H9 (cell line): ENCODE measurements at regions not wholly inside any gene's neighbourhood (a gene's known extent, or its start where the extent isn't known, plus 50 kb on each side); places are given as distances from the start of the nearest gene placed in this dataset.

Experiments
- DNase-seq: peaks from one replicate; pipeline ENCODE4 v3.0.0-alpha.2; 2017
- H2AFZ ChIP-seq: one replicate; pipeline ENCODE4 v1.6.1; 2013; ENCODE audit warnings: mild to moderate bottlenecking, low read length, control low read depth, moderate library complexity
- H2AK5ac ChIP-seq: 2 replicates; pipeline ENCODE4 v1.6.1; 2013; ENCODE audit warnings: low read length, control low read depth, mixed read lengths; ENCODE audit not compliant: insufficient read length
- H2BK120ac ChIP-seq: one replicate; pipeline ENCODE4 v1.6.1; 2013; ENCODE audit warnings: low read depth, mild to moderate bottlenecking, low read length, control low read depth, inconsistent platforms; ENCODE audit not compliant: poor library complexity, severe bottlenecking
- H2BK12ac ChIP-seq: 2 replicates; pipeline ENCODE4 v1.6.1; 2013; ENCODE audit warnings: low read length, control low read depth, mixed read lengths, low read depth; ENCODE audit not compliant: insufficient read length
- H2BK15ac ChIP-seq: 2 replicates; pipeline ENCODE4 v1.6.1; 2013; ENCODE audit warnings: low read depth, low read length, control low read depth
- H2BK20ac ChIP-seq: one replicate; pipeline ENCODE4 v1.6.1; 2013; ENCODE audit warnings: low read depth, mild to moderate bottlenecking, low read length, control low read depth, inconsistent platforms; ENCODE audit not compliant: poor library complexity, severe bottlenecking
- H2BK5ac ChIP-seq: 2 replicates; pipeline ENCODE4 v1.6.1; 2013; ENCODE audit warnings: low read length, control low read depth, mixed read lengths; ENCODE audit not compliant: insufficient read length
- H3K14ac ChIP-seq: 2 replicates; pipeline ENCODE4 v1.6.1; 2013; ENCODE audit warnings: low read length, control low read depth; ENCODE audit not compliant: insufficient read depth
- H3K18ac ChIP-seq: 2 replicates; pipeline ENCODE4 v1.6.1; 2013; ENCODE audit warnings: low read depth, mild to moderate bottlenecking, mixed read lengths, low read length, control low read depth; ENCODE audit not compliant: insufficient read length
- H3K23ac ChIP-seq: 2 replicates; pipeline ENCODE4 v1.6.1; 2013; ENCODE audit warnings: low read length, control low read depth, mixed read lengths, low read depth; ENCODE audit not compliant: insufficient read length
- H3K23me2 ChIP-seq: 2 replicates; pipeline ENCODE4 v1.6.1; 2013; ENCODE audit warnings: low read depth, mild to moderate bottlenecking, mixed read lengths, low read length, control low read depth; ENCODE audit not compliant: insufficient read length, poor library complexity, severe bottlenecking
- H3K27ac ChIP-seq: 2 replicates; pipeline ENCODE4 v1.5.1; 2013; ENCODE audit warnings: low read length, control low read depth, mixed read lengths, low read depth; ENCODE audit not compliant: insufficient read length
- H3K27me3 ChIP-seq: 2 replicates; pipeline ENCODE4 v1.6.1; 2013; ENCODE audit warnings: low read length, control low read depth, inconsistent platforms; ENCODE audit not compliant: insufficient read depth
- H3K4ac ChIP-seq: 2 replicates; pipeline ENCODE4 v1.6.1; 2013; ENCODE audit warnings: low read depth, mild to moderate bottlenecking, control low read depth, inconsistent platforms, low read length, moderate library complexity
- H3K4me1 ChIP-seq: 2 replicates; pipeline ENCODE4 v1.6.1; 2013; ENCODE audit warnings: low read length, control low read depth, inconsistent platforms; ENCODE audit not compliant: insufficient read depth
- H3K4me2 ChIP-seq: 2 replicates; pipeline ENCODE4 v1.6.1; 2013; ENCODE audit warnings: low read length, control low read depth, mixed read lengths; ENCODE audit not compliant: insufficient read length, insufficient read depth
- H3K56ac ChIP-seq: 2 replicates; pipeline ENCODE4 v1.6.1; 2013; ENCODE audit warnings: low read depth, mild to moderate bottlenecking, mixed read lengths, low read length, control low read depth; ENCODE audit not compliant: insufficient read length
- H3K79me1 ChIP-seq: 2 replicates; pipeline ENCODE4 v1.6.1; 2013; ENCODE audit warnings: low read depth, mild to moderate bottlenecking, moderate library complexity, low read length, control low read depth, inconsistent platforms; ENCODE audit not compliant: insufficient read depth, poor library complexity, severe bottlenecking
- H3K79me2 ChIP-seq: 2 replicates; pipeline ENCODE4 v1.6.1; 2013; ENCODE audit warnings: low read length, control low read depth, inconsistent platforms; ENCODE audit not compliant: insufficient read depth
- H3K9ac ChIP-seq: 2 replicates; pipeline ENCODE4 v1.6.1; 2013; ENCODE audit warnings: low read length, control low read depth, mixed read lengths; ENCODE audit not compliant: insufficient read length; ENCODE audit errors: extremely low read depth
- H3K9me3 ChIP-seq: one replicate; pipeline ENCODE4 v1.6.1; 2013; ENCODE audit warnings: low read depth, low read length, inconsistent platforms; ENCODE audit not compliant: control insufficient read depth
- H3T11ph ChIP-seq: one replicate; pipeline ENCODE4 v1.6.1; 2013; ENCODE audit warnings: mild to moderate bottlenecking, low read length, control low read depth, inconsistent platforms
- H4K20me1 ChIP-seq: one replicate; pipeline ENCODE4 v1.6.1; 2013; ENCODE audit not compliant: control insufficient read depth, insufficient read length, insufficient read depth
- H4K5ac ChIP-seq: 2 replicates; pipeline ENCODE4 v1.6.1; 2013; ENCODE audit warnings: low read depth, mild to moderate bottlenecking, mixed read lengths, low read length, control low read depth; ENCODE audit not compliant: insufficient read length
- H4K8ac ChIP-seq: replicated peaks from 2 replicates; pipeline ENCODE4 v1.6.1; 2013; ENCODE audit warnings: low read length, control low read depth, mixed read lengths, low read depth; ENCODE audit not compliant: insufficient read length
- H4K91ac ChIP-seq: 2 replicates; pipeline ENCODE4 v1.6.1; 2013; ENCODE audit warnings: low read depth, mild to moderate bottlenecking, moderate library complexity, mixed read lengths, low read length, control low read depth; ENCODE audit not compliant: insufficient read length
- H3K27ac Mint-ChIP-seq, 3 experiments: 2 replicates in 2 of 3; 3 replicates in 1 of 3; pipeline ENCODE4 v1.8.0; 2020 to 2021; ENCODE audit warnings: mixed read lengths in 3 of 3, mild to moderate bottlenecking in 1 of 3, moderate library complexity in 1 of 3
- H3K27me3 Mint-ChIP-seq: 2 replicates; pipeline ENCODE4 v1.8.0; 2021; ENCODE audit warnings: low read depth, mild to moderate bottlenecking, moderate library complexity, mixed read lengths
- H3K36me3 Mint-ChIP-seq, 3 experiments: 2 replicates in 2 of 3; 3 replicates in 1 of 3; pipeline ENCODE4 v1.8.0; 2020 to 2021; ENCODE audit warnings: low read depth in 3 of 3, mixed read lengths in 3 of 3; ENCODE audit not compliant: insufficient read depth in 1 of 3
- H3K4me1 Mint-ChIP-seq, 2 experiments: 2 replicates each; pipeline ENCODE4 v1.8.0; 2020; ENCODE audit warnings: mixed read lengths in 2 of 2
- H3K4me3 Mint-ChIP-seq, 2 experiments: 2 replicates in 1 of 2; 3 replicates in 1 of 2; pipeline ENCODE4 v1.8.0; 2020 to 2021; ENCODE audit warnings: mild to moderate bottlenecking in 2 of 2, mixed read lengths in 2 of 2, moderate library complexity in 1 of 2
- H3K9me3 Mint-ChIP-seq, 2 experiments: 2 replicates in 1 of 2; 3 replicates in 1 of 2; pipeline ENCODE4 v1.8.0; 2020; ENCODE audit warnings: mild to moderate bottlenecking in 2 of 2, mixed read lengths in 2 of 2, moderate library complexity in 1 of 2
- WGBS: extraction: QIAGEN DNeasy Blood & Tissue Kit; methylation state at CpG from one replicate; pipeline ENCODE4 v1.1.7; 2013; ENCODE audit warnings: missing lambda C conversion rate, low lambda C conversion rate, mixed read lengths; ENCODE audit not compliant: insufficient read length; ENCODE audit errors: extremely low coverage; 5-methylcytosine and 5-hydroxymethylcytosine counted together
- TF ChIP-seq, protein P1 (sequence below): fragments of 200-600 bp; sonication (generic); conservative IDR thresholded peaks from 3 replicates; pipeline ENCODE4 v1.8.0; 2021; ENCODE audit warnings: antibody characterized with exemption, mild to moderate bottlenecking

DNA sequence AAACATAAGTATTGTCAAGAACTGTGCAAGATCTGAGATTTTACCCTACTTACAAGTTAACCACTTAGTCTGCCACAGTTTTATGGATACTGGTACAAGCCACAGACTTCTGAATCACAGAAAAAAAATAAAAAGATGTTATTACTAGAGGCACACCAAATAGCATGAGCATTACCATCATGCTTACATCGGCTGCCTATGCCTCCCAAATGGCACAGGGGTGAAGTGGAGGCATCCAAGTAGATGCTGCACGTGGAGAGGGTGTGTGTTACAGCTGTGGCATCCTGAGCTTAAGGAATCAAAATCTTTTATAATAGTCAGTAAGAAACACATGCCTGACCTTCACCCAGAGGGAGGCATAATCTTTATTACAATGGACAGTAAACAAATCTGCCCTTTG, 207.8 kb downstream of the TFEC start:
- H3K56ac ChIP-seq, result no peak overlapping the region
- no peak overlapping the region for H3K23ac ChIP-seq
- no peak overlapping the region for H3K4ac ChIP-seq
- no peak overlapping the region for H3K14ac ChIP-seq
- peaks cover 2% of the 10 kb centered on the region; the same call in 1 of the 2 replicates for H3K4me1 ChIP-seq
- H2AFZ ChIP-seq, result no peak overlapping the region
- H4K8ac ChIP-seq, result no peak overlapping the region
- no peaks in the 10 kb centered on the region for H4K20me1 ChIP-seq
- Mint-ChIP-seq H3K27me3 (peaks cover 7% of the 10 kb centered on the region), H3K36me3 (peaks cover 0 to 2% (median 0%) of the 10 kb centered on the region in 3 experiments; a peak in 1 of 7 replicates), H3K9me3 (no peaks in the 10 kb centered on the region; a peak in 1 of 5 replicates), H3K4me3 (no peak overlapping the region), H3K27ac (no peak overlapping the region), H3K4me1 (peaks cover 10 to 20% of the 10 kb centered on the region in 2 experiments)
- H2BK12ac ChIP-seq, result no peak overlapping the region
- no peak overlapping the region for H3K18ac ChIP-seq
- no peaks in the 10 kb centered on the region for H3K79me2 ChIP-seq
- H3K27ac ChIP-seq, result no peak overlapping the region
- no peak overlapping the region for H4K91ac ChIP-seq
- no peaks in the 10 kb centered on the region for H3K79me1 ChIP-seq
- H2AK5ac ChIP-seq, result no peak overlapping the region
- no peak overlapping the region for H2BK5ac ChIP-seq
- no peak overlapping the region for H2BK15ac ChIP-seq
- H3K27me3 ChIP-seq, result no peaks in the 10 kb centered on the region
- no peak overlapping the region for H2BK20ac ChIP-seq
- no peak overlapping the region for H3T11ph ChIP-seq
- no peak overlapping the region for H3K9ac ChIP-seq
- no peak overlapping the region for H2BK120ac ChIP-seq
- H3K4me2 ChIP-seq, result no peak overlapping the region
- no peaks in the 10 kb centered on the region for H3K9me3 ChIP-seq
- TF ChIP-seq, protein P1, sequence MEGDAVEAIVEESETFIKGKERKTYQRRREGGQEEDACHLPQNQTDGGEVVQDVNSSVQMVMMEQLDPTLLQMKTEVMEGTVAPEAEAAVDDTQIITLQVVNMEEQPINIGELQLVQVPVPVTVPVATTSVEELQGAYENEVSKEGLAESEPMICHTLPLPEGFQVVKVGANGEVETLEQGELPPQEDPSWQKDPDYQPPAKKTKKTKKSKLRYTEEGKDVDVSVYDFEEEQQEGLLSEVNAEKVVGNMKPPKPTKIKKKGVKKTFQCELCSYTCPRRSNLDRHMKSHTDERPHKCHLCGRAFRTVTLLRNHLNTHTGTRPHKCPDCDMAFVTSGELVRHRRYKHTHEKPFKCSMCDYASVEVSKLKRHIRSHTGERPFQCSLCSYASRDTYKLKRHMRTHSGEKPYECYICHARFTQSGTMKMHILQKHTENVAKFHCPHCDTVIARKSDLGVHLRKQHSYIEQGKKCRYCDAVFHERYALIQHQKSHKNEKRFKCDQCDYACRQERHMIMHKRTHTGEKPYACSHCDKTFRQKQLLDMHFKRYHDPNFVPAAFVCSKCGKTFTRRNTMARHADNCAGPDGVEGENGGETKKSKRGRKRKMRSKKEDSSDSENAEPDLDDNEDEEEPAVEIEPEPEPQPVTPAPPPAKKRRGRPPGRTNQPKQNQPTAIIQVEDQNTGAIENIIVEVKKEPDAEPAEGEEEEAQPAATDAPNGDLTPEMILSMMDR, result no peak
- no CpG with 5 or more reads among the region's 2 CpGs for WGBS
- no peak for DNase-seq
- no peak overlapping the region for H4K5ac ChIP-seq
- H3K23me2 ChIP-seq, result no peaks in the 10 kb centered on the region
